ENCODE measurements at regions not wholly inside any gene's neighbourhood (a gene's known extent, or its start where the extent isn't known, plus 50 kb on each side); places are given as distances from the start of the nearest gene placed in this dataset.

DNA sequence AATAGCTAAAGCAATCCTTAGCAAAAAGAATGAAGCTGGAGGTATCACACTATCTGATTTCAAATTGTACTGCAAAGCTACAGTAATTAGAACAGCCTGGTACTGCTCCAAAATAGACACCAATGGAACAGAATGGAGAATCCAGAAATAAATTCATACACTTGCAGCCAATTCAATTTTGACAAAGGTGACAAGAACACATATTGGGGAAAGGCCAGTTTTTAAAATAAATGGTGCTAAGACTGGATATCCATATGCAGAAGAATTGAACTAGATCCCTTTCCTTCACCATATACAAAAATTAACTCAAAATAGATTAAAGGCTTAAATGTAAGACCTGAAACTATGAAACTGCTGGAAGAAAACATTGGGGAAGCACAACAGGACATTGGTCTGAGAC is 748.5 kb downstream of the DNAJB9 start:
- Mint-ChIP-seq H3K27ac (no peak overlapping the region), H3K36me3 (no peaks in the 10 kb centered on the region), H3K4me1 (no peaks in the 10 kb centered on the region), H3K4me3 (no peak overlapping the region), H3K27me3 (ENCODE audit: insufficient read depth, low read depth) (peaks cover 2% of the 10 kb centered on the region), H3K9me3 (no peaks in the 10 kb centered on the region)
- H3K9me3 ChIP-seq (ENCODE audit: low read depth) = no peaks in the 10 kb centered on the region
- no peaks in the 10 kb centered on the region for H3K36me3 ChIP-seq
- H3K4me2 ChIP-seq = no peak overlapping the region
- H3K27ac ChIP-seq = no peak overlapping the region
- H3K4me1 ChIP-seq = no peaks in the 10 kb centered on the region
- no peaks in the 10 kb centered on the region for H4K20me1 ChIP-seq (ENCODE audit: low read depth)
- H3K4me3 ChIP-seq = no peak overlapping the region
- DNase-seq (ENCODE audit: low spot score) = no peak
- no peak overlapping the region for H3K9ac ChIP-seq
- H3F3A ChIP-seq (ENCODE audit: low read depth) = no peaks in the 10 kb centered on the region
- H3K27me3 ChIP-seq = no peaks in the 10 kb centered on the region
- H2AFZ ChIP-seq (replicated peaks) = no peak overlapping the region
- no peaks in the 10 kb centered on the region for H3K79me2 ChIP-seq (ENCODE audit: low read depth)
- TF ChIP-seq EZH2phosphoT487 (IDR thresholded peaks at IDR 0.05) = no peak
- TF ChIP-seq CTCF (IDR thresholded peaks at IDR 0.05) = no peak
- no peak for TF ChIP-seq EZH2 (IDR thresholded peaks at IDR 0.05)

- DNase-seq (ENCODE audit: low spot score) = no peak
- no peaks in the 10 kb centered on the region for H3K27me3 ChIP-seq
- H3K4me3 Mint-ChIP-seq = no peak overlapping the region
- H3F3A ChIP-seq (ENCODE audit: low read depth) = no peaks in the 10 kb centered on the region
- no peaks in the 10 kb centered on the region for H3K36me3 ChIP-seq
- H3K27ac ChIP-seq = no peak overlapping the region
- H3K27me3 Mint-ChIP-seq (ENCODE audit: insufficient read depth, low read depth) = no peaks in the 10 kb centered on the region
- H2AFZ ChIP-seq (replicated peaks) = no peak overlapping the region
- TF ChIP-seq EZH2 (IDR thresholded peaks at IDR 0.05) (no peak), CTCF (IDR thresholded peaks at IDR 0.05) (peak; percentile 12), EZH2phosphoT487 (IDR thresholded peaks at IDR 0.05) (no peak)
- no peaks in the 10 kb centered on the region for H4K20me1 ChIP-seq (ENCODE audit: low read depth)
- no peaks in the 10 kb centered on the region for H3K36me3 Mint-ChIP-seq
- H3K4me3 ChIP-seq = no peak overlapping the region
- no peaks in the 10 kb centered on the region for H3K9me3 Mint-ChIP-seq
- H3K79me2 ChIP-seq (ENCODE audit: low read depth) = no peaks in the 10 kb centered on the region
- no peak overlapping the region for H3K27ac Mint-ChIP-seq
- H3K9ac ChIP-seq = no peak overlapping the region
- H3K4me1 Mint-ChIP-seq = no peaks in the 10 kb centered on the region
- no peak overlapping the region for H3K4me2 ChIP-seq
- H3K4me1 ChIP-seq = no peaks in the 10 kb centered on the region
- H3K9me3 ChIP-seq (ENCODE audit: low read depth) = no peaks in the 10 kb centered on the region
These were observed 753.2 kb downstream of the DNAJB9 start for GRCh38 chr7:109322833-109323232.

DNA sequence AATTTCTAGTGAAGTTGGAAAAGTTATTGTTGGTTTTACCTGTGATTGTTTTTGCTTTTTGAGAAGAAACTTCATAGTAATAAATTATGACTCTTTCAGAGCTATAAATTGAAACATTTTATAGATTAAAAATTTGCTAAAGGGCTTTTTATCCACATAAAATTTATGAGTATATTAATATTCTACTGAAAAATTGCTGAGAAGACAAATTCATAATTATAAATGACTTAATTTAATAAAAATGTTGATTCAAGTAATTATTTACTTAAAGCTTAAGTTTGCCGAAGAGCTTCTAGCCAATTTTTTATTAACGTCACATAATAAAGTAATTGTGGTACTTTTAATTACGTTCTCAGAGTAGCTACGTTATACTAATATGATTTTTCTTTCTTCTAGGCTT is 761.7 kb downstream of the DNAJB9 start:
- Histone ChIP-seq H3F3A (ENCODE audit: low read depth) (no peaks in the 10 kb centered on the region), H3K79me2 (ENCODE audit: low read depth) (no peaks in the 10 kb centered on the region), H3K9ac (no peak overlapping the region), H3K4me3 (no peak overlapping the region), H3K9me3 (ENCODE audit: low read depth) (no peaks in the 10 kb centered on the region), H3K4me2 (no peak overlapping the region), H3K27me3 (no peaks in the 10 kb centered on the region), H3K36me3 (no peaks in the 10 kb centered on the region), H2AFZ (replicated peaks) (no peak overlapping the region), H4K20me1 (ENCODE audit: low read depth) (no peaks in the 10 kb centered on the region), H3K4me1 (no peaks in the 10 kb centered on the region), H3K27ac (no peak overlapping the region)
- no peak overlapping the region for H3K27ac Mint-ChIP-seq
- H3K27me3 Mint-ChIP-seq (ENCODE audit: insufficient read depth, low read depth) = no peaks in the 10 kb centered on the region
- no peak for DNase-seq (ENCODE audit: low spot score)
- no peaks in the 10 kb centered on the region for H3K4me1 Mint-ChIP-seq
- no peaks in the 10 kb centered on the region for H3K36me3 Mint-ChIP-seq
- H3K4me3 Mint-ChIP-seq = no peak overlapping the region
- H3K9me3 Mint-ChIP-seq = peaks cover 2% of the 10 kb centered on the region
- no peak for TF ChIP-seq EZH2 (IDR thresholded peaks at IDR 0.05)
- TF ChIP-seq CTCF (IDR thresholded peaks at IDR 0.05) = no peak
- no peak for TF ChIP-seq EZH2phosphoT487 (IDR thresholded peaks at IDR 0.05)

- no peak overlapping the region for H3K4me3 ChIP-seq
- Mint-ChIP-seq H3K27me3 (ENCODE audit: insufficient read depth, low read depth) (no peaks in the 10 kb centered on the region), H3K4me1 (no peaks in the 10 kb centered on the region), H3K4me3 (no peak overlapping the region), H3K36me3 (no peaks in the 10 kb centered on the region), H3K27ac (no peak overlapping the region), H3K9me3 (no peaks in the 10 kb centered on the region)
- no peaks in the 10 kb centered on the region for H3K79me2 ChIP-seq (ENCODE audit: low read depth)
- TF ChIP-seq CTCF (IDR thresholded peaks at IDR 0.05) (no peak), EZH2phosphoT487 (IDR thresholded peaks at IDR 0.05) (no peak), EZH2 (IDR thresholded peaks at IDR 0.05) (no peak)
- H3K9ac ChIP-seq = no peak overlapping the region
- no peak overlapping the region for H3K4me2 ChIP-seq
- DNase-seq (ENCODE audit: low spot score) = no peak
- H3F3A ChIP-seq (ENCODE audit: low read depth) = no peaks in the 10 kb centered on the region
- H3K4me1 ChIP-seq = no peaks in the 10 kb centered on the region
- no peaks in the 10 kb centered on the region for H3K36me3 ChIP-seq
- no peak overlapping the region for H3K27ac ChIP-seq
- H3K27me3 ChIP-seq = no peaks in the 10 kb centered on the region
- no peaks in the 10 kb centered on the region for H3K9me3 ChIP-seq (ENCODE audit: low read depth)
- H4K20me1 ChIP-seq (ENCODE audit: low read depth) = no peaks in the 10 kb centered on the region
- no peak overlapping the region for H2AFZ ChIP-seq (replicated peaks)
These were observed 766.3 kb downstream of the DNAJB9 start for GRCh38 chr7:109335951-109336350.

Measured in neural progenitor cell (in vitro differentiated cells).